HEK293 (cell line): ENCODE measurements at regions not wholly inside any gene's neighbourhood (a gene's known extent, or its start where the extent isn't known, plus 50 kb on each side); places are given as distances from the start of the nearest gene placed in this dataset.

Experiments
- CTCF ChIA-PET: fragments of 350-600 bp; formaldehyde crosslinking; extraction: SDS; loops from one replicate; lab custom pipeline; 2021; ENCODE audit warnings: antibody characterized with exemption; lab: Yijun Ruan, JAX
- POLR2A ChIA-PET: fragments of 300-600 bp; formaldehyde crosslinking; extraction: SDS; loops from one replicate; lab custom pipeline; 2020; ENCODE audit warnings: antibody characterized with exemption, inconsistent platforms; lab: Yijun Ruan, JAX
- H3K27ac ChIP-seq: fragments of 200-500 bp; sonication (Bioruptor generic); 2 replicates; pipeline ENCODE4 v1.5.1; 2014; ENCODE audit warnings: low read depth, low read length, control low read depth, inconsistent platforms; ENCODE audit errors: extremely low read depth
- H3K36me3 ChIP-seq, 2 experiments: fragments of 200-500 bp in 1 of 2; sonication (Bioruptor generic) in 1 of 2; 1 replicate in 1 of 2; 2 replicates in 1 of 2; pipeline ENCODE4 v1.5.1; 2014 to 2017; ENCODE audit warnings: inconsistent platforms in 2 of 2, low read length in 2 of 2; ENCODE audit not compliant: control insufficient read depth in 2 of 2, insufficient read depth in 1 of 2
- H3K4me1 ChIP-seq: fragments of 200-500 bp; sonication (Bioruptor generic); 2 replicates; pipeline ENCODE4 v1.5.1; 2014; ENCODE audit warnings: mild to moderate bottlenecking, low read length, inconsistent platforms; ENCODE audit not compliant: control insufficient read depth, insufficient read depth
- H3K4me3 ChIP-seq: 2 replicates; pipeline ENCODE4 v1.5.1; 2011; ENCODE audit warnings: low read depth, mild to moderate bottlenecking, control low read depth, low read length, moderate library complexity
- H3K9me3 ChIP-seq: fragments of 200-500 bp; sonication (Bioruptor generic); 2 replicates; pipeline ENCODE4 v1.5.1; 2014; ENCODE audit warnings: low read depth, low read length, inconsistent platforms; ENCODE audit not compliant: control insufficient read depth, insufficient read depth
- GFI1B ChIP-seq: fragments of 450-650 bp; formaldehyde crosslinking; IDR thresholded peaks from 2 replicates; pipeline ENCODE4 v1.5.1; 2016; ENCODE audit warnings: missing biosample characterization, missing genetic modification characterization
- HOXA7 ChIP-seq: sonication (generic); formaldehyde crosslinking; IDR thresholded peaks from 2 replicates; pipeline ENCODE4 v1.8.1; 2022; ENCODE audit warnings: missing genetic modification reagents, borderline replicate concordance
- KLF1 ChIP-seq: fragments of 450-650 bp; formaldehyde crosslinking; IDR thresholded peaks from 2 replicates; pipeline ENCODE4 v1.5.1; 2016; ENCODE audit warnings: missing biosample characterization, missing genetic modification characterization
- KLF9 ChIP-seq: fragments of 450-650 bp; formaldehyde crosslinking; IDR thresholded peaks from 2 replicates; pipeline ENCODE4 v1.5.1; 2016; ENCODE audit warnings: missing biosample characterization, missing genetic modification characterization, low read depth
- MEIS1 ChIP-seq: sonication (generic); formaldehyde crosslinking; IDR thresholded peaks from 2 replicates; pipeline ENCODE4 v1.8.1; 2022; ENCODE audit warnings: missing genetic modification reagents, mild to moderate bottlenecking, borderline replicate concordance
- MZF1 ChIP-seq: fragments of 450-650 bp; formaldehyde crosslinking; IDR thresholded peaks from 2 replicates; pipeline ENCODE4 v1.5.1; 2017; ENCODE audit warnings: missing biosample characterization, missing genetic modification characterization, borderline replicate concordance
- PRDM4 ChIP-seq: fragments of 450-650 bp; formaldehyde crosslinking; IDR thresholded peaks from 2 replicates; pipeline ENCODE4 v1.5.1; 2017; ENCODE audit warnings: missing biosample characterization, missing genetic modification characterization
- PRDM6 ChIP-seq: fragments of 450-650 bp; formaldehyde crosslinking; IDR thresholded peaks from 2 replicates; pipeline ENCODE4 v1.5.1; 2017; ENCODE audit warnings: missing biosample characterization, missing genetic modification characterization
- SCRT2 ChIP-seq: fragments of 450-650 bp; formaldehyde crosslinking; IDR thresholded peaks from 2 replicates; pipeline ENCODE4 v1.5.1; 2016; ENCODE audit warnings: missing biosample characterization, missing genetic modification characterization
- SP2 ChIP-seq: fragments of 450-650 bp; formaldehyde crosslinking; IDR thresholded peaks from 2 replicates; pipeline ENCODE4 v1.5.1; 2016; ENCODE audit warnings: missing biosample characterization, missing genetic modification characterization
- SP3 ChIP-seq: fragments of 450-650 bp; formaldehyde crosslinking; IDR thresholded peaks from 2 replicates; pipeline ENCODE4 v1.5.1; 2016; ENCODE audit warnings: missing biosample characterization, missing genetic modification characterization
- ZNF146 ChIP-seq: fragments of 450-650 bp; formaldehyde crosslinking; IDR thresholded peaks from 2 replicates; pipeline ENCODE4 v1.5.1; 2016; ENCODE audit warnings: missing biosample characterization, missing genetic modification characterization
- ZNF175 ChIP-seq: fragments of 450-650 bp; formaldehyde crosslinking; IDR thresholded peaks from 2 replicates; pipeline ENCODE4 v1.5.1; 2016; ENCODE audit warnings: missing biosample characterization, missing genetic modification characterization
- ZNF202 ChIP-seq: fragments of 450-650 bp; formaldehyde crosslinking; IDR thresholded peaks from 2 replicates; pipeline ENCODE4 v1.5.1; 2016; ENCODE audit warnings: missing biosample characterization, missing genetic modification characterization, borderline replicate concordance
- ZNF23 ChIP-seq: fragments of 450-650 bp; formaldehyde crosslinking; IDR thresholded peaks from 2 replicates; pipeline ENCODE4 v1.5.1; 2016; ENCODE audit warnings: missing biosample characterization, missing genetic modification characterization, borderline replicate concordance
- ZNF292 ChIP-seq: fragments of 450-650 bp; formaldehyde crosslinking; IDR thresholded peaks from 2 replicates; pipeline ENCODE4 v1.5.1; 2016; ENCODE audit warnings: low read depth, missing biosample characterization, missing genetic modification characterization, borderline replicate concordance
- ZNF544 ChIP-seq: fragments of 450-650 bp; formaldehyde crosslinking; IDR thresholded peaks from 2 replicates; pipeline ENCODE4 v1.5.0; 2017; ENCODE audit warnings: missing biosample characterization, missing genetic modification characterization
- ZNF585B ChIP-seq: fragments of 450-650 bp; formaldehyde crosslinking; IDR thresholded peaks from 2 replicates; pipeline ENCODE4 v1.5.1; 2016; ENCODE audit warnings: missing biosample characterization, missing genetic modification characterization
- ZNF664 ChIP-seq: fragments of 450-650 bp; formaldehyde crosslinking; IDR thresholded peaks from 2 replicates; pipeline ENCODE4 v1.5.1; 2016; ENCODE audit warnings: missing biosample characterization, missing genetic modification characterization
- TF ChIP-seq, protein P1 (sequence below): fragments of 450-650 bp; formaldehyde crosslinking; IDR thresholded peaks from 2 replicates; pipeline ENCODE4 v1.5.1; 2016; ENCODE audit warnings: missing biosample characterization, missing genetic modification characterization
- TF ChIP-seq, protein P2 (sequence below): fragments of 450-650 bp; formaldehyde crosslinking; IDR thresholded peaks from 2 replicates; pipeline ENCODE4 v1.5.1; 2016; ENCODE audit warnings: missing biosample characterization, missing genetic modification characterization, low read depth

DNA sequence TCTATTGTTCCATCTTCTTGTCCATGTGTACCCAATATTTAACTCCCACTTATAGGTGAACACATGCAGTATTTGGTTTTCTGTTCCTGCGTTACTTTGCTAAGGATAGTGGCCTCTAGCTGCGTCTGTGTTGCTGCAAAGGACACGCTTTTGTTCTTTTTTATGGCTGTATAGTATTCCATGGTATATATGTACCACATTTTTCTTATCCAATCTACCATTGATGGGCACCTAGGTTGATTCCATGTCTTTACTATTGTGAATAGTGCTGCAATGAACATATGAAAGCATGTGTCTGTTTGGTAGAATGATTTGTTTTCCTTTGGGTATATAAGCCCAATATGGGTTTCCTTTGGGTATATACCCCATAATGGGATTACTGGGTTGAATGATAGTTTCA lies 77.3 kb upstream of the MMADHC start:
- no peaks in the 10 kb centered on the region for H3K9me3 ChIP-seq
- TF ChIP-seq HOXA7 (CRISPR knock-in tag) (no peak), ZNF146 (tag by site-specific recombination) (peak; percentile 55; the same call in 1 of the 2 replicates), SP3 (tag by site-specific recombination) (no peak), ZNF292 (tag by site-specific recombination) (no peak), SCRT2 (tag by site-specific recombination) (no peak), PRDM4 (no peak), KLF9 (tag by site-specific recombination) (no peak)
- TF ChIP-seq, protein P1, sequence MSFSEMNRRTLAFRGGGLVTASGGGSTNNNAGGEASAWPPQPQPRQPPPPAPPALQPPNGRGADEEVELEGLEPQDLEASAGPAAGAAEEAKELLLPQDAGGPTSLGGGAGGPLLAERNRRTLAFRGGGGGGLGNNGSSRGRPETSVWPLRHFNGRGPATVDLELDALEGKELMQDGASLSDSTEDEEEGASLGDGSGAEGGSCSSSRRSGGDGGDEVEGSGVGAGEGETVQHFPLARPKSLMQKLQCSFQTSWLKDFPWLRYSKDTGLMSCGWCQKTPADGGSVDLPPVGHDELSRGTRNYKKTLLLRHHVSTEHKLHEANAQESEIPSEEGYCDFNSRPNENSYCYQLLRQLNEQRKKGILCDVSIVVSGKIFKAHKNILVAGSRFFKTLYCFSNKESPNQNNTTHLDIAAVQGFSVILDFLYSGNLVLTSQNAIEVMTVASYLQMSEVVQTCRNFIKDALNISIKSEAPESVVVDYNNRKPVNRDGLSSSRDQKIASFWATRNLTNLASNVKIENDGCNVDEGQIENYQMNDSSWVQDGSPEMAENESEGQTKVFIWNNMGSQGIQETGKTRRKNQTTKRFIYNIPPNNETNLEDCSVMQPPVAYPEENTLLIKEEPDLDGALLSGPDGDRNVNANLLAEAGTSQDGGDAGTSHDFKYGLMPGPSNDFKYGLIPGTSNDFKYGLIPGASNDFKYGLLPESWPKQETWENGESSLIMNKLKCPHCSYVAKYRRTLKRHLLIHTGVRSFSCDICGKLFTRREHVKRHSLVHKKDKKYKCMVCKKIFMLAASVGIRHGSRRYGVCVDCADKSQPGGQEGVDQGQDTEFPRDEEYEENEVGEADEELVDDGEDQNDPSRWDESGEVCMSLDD, result no peak
- ChIA-PET CTCF (no interaction called here), POLR2A (no interaction called here)
- no peak overlapping the region for H3K27ac ChIP-seq
- H3K4me3 ChIP-seq, result no peak overlapping the region
- no peaks in the 10 kb centered on the region for H3K36me3 ChIP-seq
- H3K4me1 ChIP-seq, result no peaks in the 10 kb centered on the region; the same call in 1 of the 2 replicates

DNA sequence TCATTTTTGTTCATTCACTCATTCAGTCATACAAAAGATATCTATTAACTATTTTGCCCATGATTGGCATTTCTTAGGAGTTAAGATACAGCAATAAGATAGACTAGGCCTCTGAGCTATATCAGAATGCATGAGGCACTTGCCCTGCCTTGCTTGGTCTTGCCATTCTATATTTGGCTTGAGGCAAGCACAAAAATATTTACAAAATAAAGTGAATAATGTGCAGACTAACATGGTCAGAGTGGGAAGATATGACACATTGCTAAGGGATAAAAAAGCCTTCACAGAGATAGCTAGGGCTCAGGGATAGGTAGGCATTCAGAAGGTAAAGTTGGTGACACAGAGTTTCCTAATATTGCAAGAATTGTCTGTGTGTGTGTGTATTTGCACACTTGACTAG lies 75.0 kb upstream of the MMADHC start:
- H3K4me3 ChIP-seq, result no peak overlapping the region
- TF ChIP-seq ZNF23 (tag by site-specific recombination) (no peak), ZNF585B (tag by site-specific recombination) (no peak)
- H3K27ac ChIP-seq, result no peak overlapping the region
- H3K4me1 ChIP-seq, result peaks cover 2% of the 10 kb centered on the region; the same call in 1 of the 2 replicates
- H3K36me3 ChIP-seq, result no peaks in the 10 kb centered on the region
- CTCF ChIA-PET, result no interaction called here
- H3K9me3 ChIP-seq, result no peaks in the 10 kb centered on the region
- POLR2A ChIA-PET, result no interaction called here

GRCh38 chr2:149661844-149662243 lies 74.3 kb upstream of the MMADHC start:
- no peaks in the 10 kb centered on the region for H3K36me3 ChIP-seq
- peaks cover 4% of the 10 kb centered on the region; the same call in 1 of the 2 replicates for H3K4me1 ChIP-seq
- CTCF ChIA-PET, result no interaction called here
- no peak overlapping the region for H3K4me3 ChIP-seq
- no peaks in the 10 kb centered on the region for H3K9me3 ChIP-seq
- H3K27ac ChIP-seq, result no peak overlapping the region
- POLR2A ChIA-PET, result no interaction called here
- TF ChIP-seq ZNF544 (tag by site-specific recombination) (no peak), ZNF202 (tag by site-specific recombination) (no peak), GFI1B (tag by site-specific recombination) (no peak), SP3 (tag by site-specific recombination) (no peak), ZNF664 (tag by site-specific recombination) (no peak), PRDM6 (peak; percentile 72), MZF1 (tag by site-specific recombination) (peak; percentile 94), SP2 (no peak), ZNF175 (no peak), KLF1 (tag by site-specific recombination) (no peak), MEIS1 (CRISPR knock-in tag) (no peak)
- TF ChIP-seq, protein P1, result no peak
- TF ChIP-seq, protein P2, sequence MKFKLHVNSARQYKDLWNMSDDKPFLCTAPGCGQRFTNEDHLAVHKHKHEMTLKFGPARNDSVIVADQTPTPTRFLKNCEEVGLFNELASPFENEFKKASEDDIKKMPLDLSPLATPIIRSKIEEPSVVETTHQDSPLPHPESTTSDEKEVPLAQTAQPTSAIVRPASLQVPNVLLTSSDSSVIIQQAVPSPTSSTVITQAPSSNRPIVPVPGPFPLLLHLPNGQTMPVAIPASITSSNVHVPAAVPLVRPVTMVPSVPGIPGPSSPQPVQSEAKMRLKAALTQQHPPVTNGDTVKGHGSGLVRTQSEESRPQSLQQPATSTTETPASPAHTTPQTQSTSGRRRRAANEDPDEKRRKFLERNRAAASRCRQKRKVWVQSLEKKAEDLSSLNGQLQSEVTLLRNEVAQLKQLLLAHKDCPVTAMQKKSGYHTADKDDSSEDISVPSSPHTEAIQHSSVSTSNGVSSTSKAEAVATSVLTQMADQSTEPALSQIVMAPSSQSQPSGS (tag by site-specific recombination), result no peak
